ENCODE measurements at regions not wholly inside any gene's neighbourhood (a gene's known extent, or its start where the extent isn't known, plus 50 kb on each side); places are given as distances from the start of the nearest gene placed in this dataset.

- no peak for DNase-seq (ENCODE audit: low read depth, low spot score)
Measured at GRCh38 chr22:49087716-49088601, 739.7 kb downstream of the BRD1 start.

DNA sequence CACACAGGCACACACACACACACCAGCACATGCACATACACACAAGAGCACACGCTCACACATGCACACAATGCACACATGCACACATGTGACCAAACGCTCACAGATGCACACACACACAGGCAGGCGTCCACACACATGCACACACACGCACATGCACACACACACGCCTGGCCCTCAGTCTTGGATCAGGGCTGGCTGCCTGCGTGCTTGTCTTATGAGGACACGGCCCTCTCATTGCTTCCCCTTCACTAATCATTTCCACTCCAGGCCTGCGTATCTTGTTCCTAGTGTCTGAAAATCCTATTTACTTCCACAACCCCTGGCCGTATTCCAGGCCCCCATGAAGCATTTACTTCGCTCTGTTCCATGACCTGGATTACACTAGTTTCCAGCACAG, 740.5 kb downstream of the BRD1 start:
- DNase-seq (ENCODE audit: low read depth, low spot score), result no peak
- no peak overlapping the region for H3K4me3 ChIP-seq (ENCODE audit: low read length)

More at GRCh38 chr22:49087716-49088601, 739.7 kb downstream of the BRD1 start:
- no peak overlapping the region for H3K4me3 ChIP-seq (ENCODE audit: low read length)

- H3K4me3 ChIP-seq (ENCODE audit: low read length), result no peak overlapping the region
- no peak for DNase-seq (ENCODE audit: low read depth, low spot score)
Measured at GRCh38 chr22:49086606-49087157, 741.0 kb downstream of the BRD1 start.

DNA sequence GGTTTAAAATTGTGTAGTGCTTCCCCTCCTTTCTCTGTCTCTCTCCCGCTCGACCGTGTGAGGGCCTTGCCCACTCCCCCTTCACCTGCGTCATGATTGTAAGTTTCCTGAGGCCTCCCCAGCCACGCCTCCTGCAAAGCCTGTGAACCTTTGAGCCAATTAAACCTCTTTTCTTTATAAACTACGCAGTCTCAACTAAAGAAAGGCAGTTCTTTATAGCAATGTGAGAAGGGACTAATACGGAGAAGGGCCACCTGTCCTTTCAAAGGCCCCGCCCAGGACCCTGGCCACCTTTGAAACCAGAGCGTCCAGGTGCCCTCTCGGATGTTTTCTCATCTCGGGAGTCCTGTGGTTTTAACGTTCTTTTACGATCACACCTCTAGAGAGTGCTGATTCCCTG, 741.5 kb downstream of the BRD1 start:
- DNase-seq (ENCODE audit: low read depth, low spot score), result no peak
- H3K4me3 ChIP-seq (ENCODE audit: low read length), result no peak overlapping the region

GRCh38 chr22:49084206-49084605, 743.5 kb downstream of the BRD1 start:
- H3K4me3 ChIP-seq (ENCODE audit: low read length), result no peak overlapping the region
- peak; percentile 10 for DNase-seq (ENCODE audit: low read depth, low spot score)

- no peak for DNase-seq (ENCODE audit: low read depth, low spot score)
- no peak overlapping the region for H3K4me3 ChIP-seq (ENCODE audit: low read length)
Measured at GRCh38 chr22:49083607-49084006, 744.1 kb downstream of the BRD1 start.

- no peak overlapping the region for H3K4me3 ChIP-seq (ENCODE audit: low read length)
- no peak for DNase-seq (ENCODE audit: low read depth, low spot score)
Measured at GRCh38 chr22:49082451-49082850, 745.2 kb downstream of the BRD1 start.

GRCh38 chr22:49081926-49082325, 745.7 kb downstream of the BRD1 start:
- H3K4me3 ChIP-seq (ENCODE audit: low read length), result no peak overlapping the region
- DNase-seq (ENCODE audit: low read depth, low spot score), result no peak

DNA sequence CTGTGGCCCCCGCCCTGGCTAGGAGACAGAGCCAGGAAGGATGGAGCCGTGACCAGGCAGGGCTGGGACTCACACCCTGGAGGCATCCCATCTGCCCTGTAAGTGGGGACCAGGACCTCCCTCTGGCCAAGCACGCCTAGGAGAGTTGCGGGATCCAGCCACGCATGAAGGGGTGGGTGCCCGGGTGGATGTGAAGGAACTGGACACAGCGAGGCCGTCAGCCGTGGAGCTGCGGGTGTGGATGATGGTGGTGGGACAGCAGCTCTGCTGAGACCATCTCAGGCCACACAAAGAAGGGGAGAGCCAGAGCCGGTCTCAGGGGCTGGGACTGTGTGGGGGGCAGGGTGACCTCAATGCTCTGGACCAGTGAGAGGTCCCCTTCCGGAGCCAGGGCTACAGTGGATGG, 746.4 kb downstream of the BRD1 start:
- DNase-seq (ENCODE audit: low read depth, low spot score), result no peak

GRCh38 chr22:49080631-49081030, 747.0 kb downstream of the BRD1 start:
- no peak overlapping the region for H3K4me3 ChIP-seq (ENCODE audit: low read length)
- DNase-seq (ENCODE audit: low read depth, low spot score), result no peak

More for the DNA sequence above, 746.4 kb downstream of the BRD1 start:
- no peak overlapping the region for H3K4me3 ChIP-seq (ENCODE audit: low read length)

GRCh38 chr22:49079743-49080500, 747.8 kb downstream of the BRD1 start:
- H3K4me3 ChIP-seq (ENCODE audit: low read length), result no peak overlapping the region
- no peak for DNase-seq (ENCODE audit: low read depth, low spot score)

- no peak for DNase-seq (ENCODE audit: low read depth, low spot score)
- no peak overlapping the region for H3K4me3 ChIP-seq (ENCODE audit: low read length)
Measured at GRCh38 chr22:49079027-49079725, 748.5 kb downstream of the BRD1 start.

- DNase-seq (ENCODE audit: low read depth, low spot score), result no peak
Measured at GRCh38 chr22:49078076-49078710, 749.5 kb downstream of the BRD1 start.

DNA sequence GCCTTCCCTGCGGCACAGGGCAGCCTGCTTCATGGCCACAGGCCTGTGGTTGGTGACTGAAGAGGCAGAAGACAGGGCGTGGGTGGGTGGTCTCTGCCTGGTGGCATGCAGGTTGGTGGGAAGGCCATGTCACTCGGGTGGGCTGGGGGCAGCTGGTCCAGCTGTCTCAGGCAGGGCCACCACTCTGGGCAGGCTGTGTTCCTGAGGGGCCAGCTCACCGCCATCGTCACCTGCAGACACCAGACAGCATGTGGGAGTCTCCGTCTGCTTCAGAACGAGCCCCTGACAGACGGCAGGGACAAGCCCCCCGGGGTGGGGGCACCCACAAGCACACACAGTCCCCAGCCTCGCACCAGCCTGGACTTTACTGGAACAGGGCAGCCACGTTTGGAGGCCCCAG, 750.1 kb downstream of the BRD1 start:
- no peak for DNase-seq (ENCODE audit: low read depth, low spot score)
- no peak overlapping the region for H3K4me3 ChIP-seq (ENCODE audit: low read length)

More at GRCh38 chr22:49078076-49078710, 749.5 kb downstream of the BRD1 start:
- H3K4me3 ChIP-seq (ENCODE audit: low read length), result no peak overlapping the region

DNA sequence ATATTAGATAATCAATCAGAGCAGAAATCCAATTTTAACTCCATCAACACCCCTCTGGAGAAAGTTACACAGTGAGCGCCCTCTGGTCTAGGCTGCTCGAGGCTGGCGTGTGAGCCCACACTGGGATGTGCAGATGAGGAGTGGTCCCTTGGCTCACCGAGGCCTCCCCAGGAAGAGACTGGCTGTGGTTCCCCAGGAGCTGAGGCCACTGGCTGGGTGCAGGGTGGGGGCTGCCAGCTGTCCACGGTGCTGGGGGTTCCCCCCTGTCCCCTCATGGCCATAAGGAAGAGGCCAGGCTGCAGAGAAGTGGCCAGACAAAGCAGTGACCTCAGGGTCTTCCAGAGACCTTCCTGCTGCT, 750.7 kb downstream of the BRD1 start:
- no peak overlapping the region for H3K4me3 ChIP-seq (ENCODE audit: low read length)
- no peak for DNase-seq (ENCODE audit: low read depth, low spot score)

GRCh38 chr22:49076300-49077035, 751.2 kb downstream of the BRD1 start:
- no peak for DNase-seq (ENCODE audit: low read depth, low spot score)
- H3K4me3 ChIP-seq (ENCODE audit: low read length), result no peak overlapping the region

- DNase-seq (ENCODE audit: low read depth, low spot score), result no peak
- H3K4me3 ChIP-seq (ENCODE audit: low read length), result no peak overlapping the region
Measured at GRCh38 chr22:49075150-49075549, 752.5 kb downstream of the BRD1 start.

- DNase-seq (ENCODE audit: low read depth, low spot score), result no peak
- no peak overlapping the region for H3K4me3 ChIP-seq (ENCODE audit: low read length)
Measured at GRCh38 chr22:49073873-49074417, 753.7 kb downstream of the BRD1 start.

Measured in Jurkat, Clone E6-1 (cell line).